Head of caudate nucleus (tissue), 42 donors: ENCODE measurements at regions not wholly inside any gene's neighbourhood (a gene's known extent, or its start where the extent isn't known, plus 50 kb on each side); places are given as distances from the start of the nearest gene placed in this dataset.

Experiments
- DNase-seq, 42 donors: peaks; one replicate each; pipeline versions ENCODE4 v3.0.0 to v3.0.0-alpha.2; 2020 to 2021; ENCODE audit warnings: mixed read lengths in 7 of 42
- intact Hi-C: fragments of 100-400 bp; cut with DNase I; formaldehyde crosslinking; loops from one replicate; pipeline ENCODE4 v1.15.0; 2022

DNA sequence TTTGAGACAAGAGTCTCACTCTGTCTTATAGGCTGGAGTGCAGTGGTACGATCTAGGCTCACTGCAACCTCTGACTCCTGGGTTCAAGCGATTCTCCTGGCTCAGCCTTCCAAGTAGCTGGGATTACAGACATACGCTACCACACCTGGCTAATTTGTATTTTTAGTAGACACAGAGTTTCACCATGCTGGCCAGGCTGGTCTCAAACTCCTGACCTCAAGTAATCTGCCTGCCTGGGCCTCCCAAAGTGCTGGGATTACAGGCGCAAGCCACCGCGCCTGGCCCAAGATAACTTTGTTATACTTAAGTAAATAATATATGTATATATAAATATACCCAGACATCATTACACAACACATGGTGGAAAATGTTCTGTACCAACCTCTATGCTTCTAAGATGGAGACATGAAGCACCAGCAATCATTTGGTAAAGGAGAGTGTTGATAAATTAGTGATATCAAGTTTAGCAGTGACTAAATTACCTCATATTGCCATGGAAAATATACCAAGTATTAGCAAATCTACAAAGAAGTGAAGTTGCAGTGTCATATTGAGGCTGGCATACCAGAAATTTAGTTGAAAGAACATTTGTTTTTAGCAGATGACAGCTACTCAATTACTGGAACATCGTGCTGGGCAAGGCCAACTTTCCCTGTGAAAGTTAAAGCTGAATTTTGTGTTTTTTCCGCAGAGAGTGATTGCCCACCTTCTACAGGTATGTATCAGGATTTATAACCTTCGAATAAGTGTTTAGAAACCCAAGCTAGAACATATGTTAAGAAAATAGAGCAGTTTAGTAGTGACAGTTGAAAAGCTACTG, 177.7 kb downstream of the MYCN start:
- DNase-seq: no peak
- intact Hi-C loops: no loop called here

DNA sequence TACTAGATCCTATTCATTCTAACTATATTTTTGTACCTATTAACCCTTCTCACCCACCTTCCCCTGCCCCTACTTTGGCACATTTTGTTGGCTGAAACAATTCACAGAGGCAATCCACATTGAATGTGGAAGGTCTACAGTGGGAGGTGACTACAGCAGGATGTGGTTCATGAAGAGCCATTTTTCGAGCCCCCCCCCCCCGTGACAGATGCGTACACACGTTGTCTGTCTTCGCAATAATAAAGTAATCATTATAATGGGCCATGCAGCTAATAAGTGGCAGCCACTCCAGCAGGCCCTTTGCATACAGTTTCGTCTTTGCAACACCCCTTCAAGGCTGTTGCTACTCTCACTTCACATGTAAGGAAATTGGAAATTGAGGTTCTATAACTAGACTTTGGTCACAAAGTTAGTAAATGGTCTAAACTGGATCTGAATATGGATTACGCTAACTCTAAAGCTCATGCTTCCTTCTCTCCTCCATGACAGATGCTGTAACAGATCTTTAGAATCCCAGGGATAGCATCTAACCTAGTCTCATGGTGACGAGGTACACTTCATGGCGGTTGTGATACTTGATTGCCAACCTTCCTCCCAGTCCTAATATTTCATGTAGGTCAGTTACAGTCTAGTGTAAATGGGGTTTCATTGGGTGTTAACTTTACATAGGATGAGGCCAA, 176.8 kb downstream of the MYCN start:
- intact Hi-C loops: no loop called here
- no peak for DNase-seq

DNA sequence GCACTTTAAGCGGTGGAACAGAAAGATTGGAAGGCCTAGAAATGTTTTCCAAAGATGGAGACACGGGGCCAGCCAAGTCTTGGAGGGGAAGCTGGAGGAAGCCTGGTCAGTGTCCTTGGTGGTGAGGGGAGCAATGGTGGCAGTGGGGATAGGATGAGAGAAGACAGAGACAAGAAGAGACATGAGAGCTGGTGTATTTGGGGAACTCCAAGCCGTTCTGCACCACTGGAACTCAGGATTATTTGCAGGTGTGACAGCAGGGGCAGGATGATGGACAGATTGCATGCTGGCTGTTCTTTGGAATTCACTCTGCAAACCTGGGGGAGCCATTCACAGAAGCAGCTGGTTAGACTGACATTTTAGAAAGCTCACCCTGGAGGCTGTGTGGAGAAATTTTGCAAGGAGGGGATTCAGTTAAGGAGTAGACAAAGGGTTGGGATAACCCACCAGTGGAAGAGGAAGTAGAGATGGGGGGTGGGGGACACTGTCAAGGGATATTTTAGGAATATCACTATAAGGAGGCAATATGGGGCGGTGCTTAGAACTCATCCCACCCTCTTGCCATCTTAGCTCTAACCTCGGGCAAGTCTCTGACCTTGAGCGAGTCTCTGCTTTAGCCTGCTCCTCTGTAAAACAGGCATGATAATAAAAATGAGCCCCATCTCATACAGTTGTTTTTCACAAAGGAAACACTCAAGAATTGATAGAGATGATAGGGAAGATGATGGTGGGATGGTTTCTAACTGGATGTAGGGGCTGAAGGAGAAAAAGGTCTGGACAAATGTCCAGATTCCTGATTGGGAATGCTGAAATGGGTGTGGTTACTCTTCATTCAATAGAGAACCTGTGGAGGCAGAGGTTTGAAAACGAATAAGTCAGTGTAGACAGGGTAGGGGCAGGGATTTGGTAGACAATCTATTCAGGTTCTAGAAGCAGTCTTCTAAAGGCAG, 175.8 kb downstream of the MYCN start:
- intact Hi-C loops: no loop called here
- no peak for DNase-seq

DNA sequence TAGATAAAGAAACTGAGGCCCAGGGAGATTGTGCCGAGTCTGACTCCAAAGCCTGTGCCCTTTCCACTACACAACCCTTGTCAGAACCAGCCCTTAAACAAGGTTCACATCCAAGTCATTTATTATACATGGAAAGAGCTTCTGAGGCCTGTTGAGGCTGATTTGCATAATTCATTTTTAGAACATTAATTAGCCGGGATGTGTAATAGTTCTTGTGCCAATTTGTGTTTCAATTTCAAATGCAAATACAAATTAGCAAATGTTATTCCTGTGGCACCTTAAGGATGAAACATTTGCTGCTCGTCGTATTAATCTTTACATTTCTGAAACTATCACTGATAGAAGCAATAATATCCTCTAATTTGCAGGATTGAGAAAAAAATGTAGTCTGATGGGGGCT, 174.9 kb downstream of the MYCN start:
- no peak for DNase-seq
- intact Hi-C loops: no loop called here

DNA sequence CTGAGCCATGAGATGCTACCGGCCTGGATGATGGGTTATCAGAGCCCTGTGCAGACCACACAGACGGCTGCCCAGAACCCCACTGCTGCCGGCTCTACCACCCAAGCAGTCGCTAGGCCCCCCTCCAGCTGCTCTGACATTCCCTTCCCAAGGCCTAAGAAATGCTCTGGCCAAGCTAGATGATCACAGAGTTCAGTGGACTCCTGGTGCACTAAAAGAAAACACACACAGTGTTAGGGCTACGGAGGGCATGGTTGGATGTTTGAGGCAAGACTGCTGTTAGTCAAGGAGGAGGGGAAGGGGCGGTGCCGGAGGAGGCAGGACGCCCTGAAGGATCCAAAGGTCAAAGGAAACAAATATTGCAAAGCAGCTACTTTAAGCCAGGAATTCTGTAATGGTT, 174.5 kb downstream of the MYCN start:
- intact Hi-C loops: no loop called here

DNA sequence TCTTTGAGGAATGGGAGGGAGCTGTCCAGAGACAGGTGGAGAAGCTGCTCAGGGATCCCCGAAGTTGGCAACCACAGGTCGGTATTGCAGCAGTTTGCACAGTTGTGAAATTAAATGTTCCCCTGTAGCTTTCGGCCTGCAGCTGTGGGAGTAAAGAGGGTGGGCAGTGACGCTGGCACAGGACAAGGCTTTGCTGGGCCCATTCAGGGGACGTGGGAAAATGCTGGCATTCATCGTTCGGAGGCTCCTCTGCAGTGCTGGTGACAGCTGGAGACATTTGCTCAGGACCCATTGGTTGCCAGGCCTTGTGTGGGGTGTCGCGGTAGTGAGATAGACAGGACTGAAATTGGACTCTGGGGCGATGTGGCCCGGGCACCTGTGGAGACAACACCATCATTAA, 173.7 kb downstream of the MYCN start:
- intact Hi-C loops: no loop called here
- DNase-seq: peak in 1 of 42 donors; percentile 11

More for the DNA sequence above, 174.5 kb downstream of the MYCN start:
- no peak for DNase-seq

DNA sequence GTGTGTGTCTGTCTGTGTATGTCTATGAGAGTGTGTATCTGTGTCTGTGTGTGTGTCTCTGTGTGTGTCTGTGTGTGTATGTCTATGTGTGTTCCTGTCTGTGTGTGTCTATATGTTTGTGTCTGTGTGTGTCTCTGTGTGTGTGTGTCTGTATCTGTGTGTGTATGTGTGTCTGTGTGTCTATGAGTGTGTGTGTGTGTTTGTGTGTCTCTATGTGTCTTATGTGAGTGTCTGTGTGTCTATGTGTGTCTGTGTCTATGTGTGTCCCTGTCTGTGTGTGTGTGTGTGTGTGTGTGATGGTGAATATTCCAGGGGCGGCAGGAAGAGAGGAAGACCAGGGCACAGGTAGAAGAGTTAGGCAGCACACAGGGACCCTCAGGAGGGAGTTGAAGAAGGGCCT, 173.2 kb downstream of the MYCN start:
- intact Hi-C loops: no loop called here
- no peak for DNase-seq

DNA sequence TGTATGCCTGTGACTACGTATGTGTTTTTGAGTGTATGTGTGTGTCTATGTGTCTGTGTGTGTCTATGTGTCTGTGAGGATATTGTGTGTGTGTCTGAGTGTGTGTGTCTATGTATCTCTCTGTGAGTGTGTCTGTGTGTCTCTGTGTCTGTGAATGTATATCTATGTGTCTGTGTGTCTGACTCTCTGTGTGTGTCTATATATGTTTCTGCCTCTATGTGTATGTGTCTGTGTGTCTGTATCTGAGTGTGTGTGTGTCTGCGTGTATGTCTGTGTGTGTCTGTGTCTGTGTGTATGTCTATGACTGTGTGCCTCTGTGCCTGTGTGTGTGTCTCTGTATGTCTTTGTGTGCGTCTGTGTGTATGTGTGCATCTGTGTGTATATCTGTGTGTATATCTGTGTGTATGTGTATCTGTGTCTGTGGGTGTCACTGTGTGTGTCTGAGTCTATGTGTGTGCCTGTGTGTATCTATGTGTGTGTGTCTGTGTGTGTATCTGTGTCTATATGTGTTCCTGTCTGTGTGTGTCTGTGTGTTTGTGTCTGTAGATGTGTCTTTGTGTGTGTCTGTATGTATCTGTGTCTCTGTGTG, 172.7 kb downstream of the MYCN start:
- intact Hi-C loops: no loop called here
- no peak for DNase-seq

DNA sequence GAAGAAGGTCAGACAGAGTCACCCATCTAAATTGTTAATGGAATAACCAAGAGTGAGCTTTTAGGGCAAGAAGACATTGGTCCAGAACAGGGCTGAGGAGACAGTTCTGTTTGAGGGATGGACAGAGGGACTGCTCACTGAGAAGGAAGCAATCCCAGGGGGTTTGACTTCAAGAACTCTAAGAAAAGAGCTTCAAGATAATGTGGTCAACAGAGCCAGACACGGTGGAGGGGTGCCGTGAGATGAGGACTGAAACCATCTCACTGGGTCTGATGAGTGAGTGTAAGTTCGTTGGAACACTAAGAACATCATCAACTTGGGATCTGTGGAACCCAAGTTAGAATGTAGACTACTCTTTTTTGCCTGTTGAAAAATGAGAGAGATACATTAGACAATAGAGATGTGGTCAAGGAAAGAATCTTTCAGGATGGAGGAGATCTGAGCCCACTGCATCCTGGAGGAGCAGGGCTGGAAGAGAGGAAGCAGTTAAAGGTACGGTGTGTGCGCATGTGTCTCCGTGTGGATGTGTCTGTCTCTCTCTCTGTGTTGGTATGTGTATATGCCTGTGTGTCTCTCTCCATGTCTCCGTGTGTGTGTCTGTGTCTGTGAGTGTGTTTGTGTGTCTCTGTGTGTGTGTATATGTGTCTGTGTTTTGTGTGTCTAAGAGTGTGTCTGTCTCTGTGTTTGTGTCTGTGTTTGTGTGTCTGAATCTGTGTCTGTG, 172.1 kb downstream of the MYCN start:
- no peak for DNase-seq
- intact Hi-C loops: no loop called here

DNA sequence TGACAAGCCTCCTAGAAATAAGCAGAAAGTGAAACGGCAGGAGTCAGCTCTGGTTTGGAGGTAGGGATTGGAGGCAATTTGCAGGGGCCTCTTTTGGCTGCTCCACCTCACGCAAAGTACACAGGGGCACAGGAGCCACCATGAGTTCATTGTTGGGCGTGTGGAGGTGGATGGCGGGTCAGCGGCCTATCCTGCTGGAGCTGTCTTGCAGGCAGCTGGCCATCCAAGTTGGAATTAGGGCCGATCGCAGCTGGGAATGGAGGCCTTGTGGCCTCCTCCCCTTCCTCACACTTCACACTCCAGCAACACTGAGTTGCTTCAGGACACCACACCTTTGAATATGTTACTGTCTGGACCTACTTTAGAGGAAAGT, 171.5 kb downstream of the MYCN start:
- DNase-seq: no peak
- intact Hi-C loops: no loop called here

DNA sequence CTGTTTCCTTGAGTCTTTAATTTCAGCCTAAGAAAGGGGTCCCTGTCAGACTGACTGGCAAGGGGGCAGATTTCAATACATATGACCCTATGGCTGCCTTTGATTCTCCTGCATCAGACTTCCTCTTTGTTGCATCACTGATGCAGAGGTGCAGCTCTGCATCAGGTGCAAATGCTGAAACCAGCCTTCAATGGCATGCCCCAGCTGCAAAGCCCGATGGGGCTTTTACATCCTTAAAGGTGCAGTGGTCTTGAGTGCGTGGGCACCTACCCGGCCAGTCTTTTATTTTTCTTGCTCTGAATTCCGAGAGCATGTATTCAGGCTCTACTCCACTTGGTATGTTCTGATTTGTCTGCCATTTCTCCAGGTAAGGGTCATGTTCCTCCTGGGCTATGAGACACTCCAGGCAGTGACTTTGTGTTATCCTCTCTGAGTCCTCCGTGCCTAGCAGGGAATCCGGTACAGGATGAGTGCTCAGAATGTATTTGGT, 169.5 kb downstream of the MYCN start:
- intact Hi-C loops: no loop called here
- no peak for DNase-seq

DNA sequence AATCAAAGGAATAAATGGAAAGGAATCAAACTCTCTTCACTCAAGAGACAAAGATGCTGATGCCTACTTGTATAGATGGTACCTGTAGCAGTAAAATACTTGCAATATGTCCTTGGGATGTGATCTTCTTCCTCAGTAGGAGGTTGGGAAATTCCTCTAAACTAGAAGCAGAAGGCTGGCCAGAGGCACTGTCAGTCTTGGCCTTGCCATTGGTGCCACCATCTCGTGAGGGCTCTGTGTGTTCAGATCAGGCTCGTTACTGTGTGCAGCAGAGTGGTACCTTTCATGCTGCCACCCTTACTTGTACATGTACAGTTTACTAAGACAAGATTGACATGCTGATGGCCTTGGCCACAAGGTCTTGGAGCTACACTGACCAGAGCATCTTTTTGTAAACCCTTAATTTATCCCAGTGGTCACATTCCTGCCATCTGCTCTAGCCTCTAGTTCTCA, 169.0 kb downstream of the MYCN start:
- intact Hi-C loops: no loop called here
- no peak for DNase-seq

DNA sequence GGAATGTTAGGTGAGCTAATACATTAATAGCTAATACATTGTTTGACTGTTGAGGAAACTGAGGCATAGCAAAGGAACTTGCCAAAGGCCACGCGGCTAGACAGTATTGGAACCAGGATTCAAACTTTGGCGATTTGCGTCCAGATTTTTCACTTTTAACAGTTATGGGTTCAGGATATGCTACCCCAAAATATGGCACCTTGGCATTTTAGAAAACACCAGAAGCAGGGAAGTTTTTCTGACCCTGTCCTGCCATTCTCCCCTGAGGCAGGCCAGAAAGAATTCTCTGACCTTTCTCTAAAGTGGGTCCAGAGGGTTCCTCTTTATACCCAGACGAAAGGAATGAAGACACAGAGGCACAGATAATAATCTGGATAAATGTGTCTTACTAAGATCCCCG, 166.9 kb downstream of the MYCN start:
- no peak for DNase-seq
- intact Hi-C loops: no loop called here

DNA sequence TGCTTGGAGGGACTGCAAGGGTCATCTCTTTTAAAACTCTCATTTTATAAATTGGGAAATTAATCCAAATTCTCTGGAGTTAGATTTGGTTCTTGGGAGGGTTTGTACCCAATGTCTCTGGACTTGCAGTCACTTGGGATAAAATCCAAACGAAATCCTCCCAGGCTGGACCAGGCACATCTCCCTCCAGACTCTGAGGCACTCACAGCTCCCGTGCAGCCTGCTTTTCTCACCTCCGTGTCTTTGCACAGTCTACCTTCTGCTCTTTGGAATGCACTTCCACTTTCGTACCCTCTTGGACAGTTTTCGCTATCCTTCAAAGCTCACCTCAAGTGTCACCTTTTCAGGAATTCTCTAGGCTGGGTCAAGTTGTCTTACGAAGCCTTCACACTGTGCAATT, 166.3 kb downstream of the MYCN start:
- DNase-seq: no peak
- intact Hi-C loops: no loop called here

DNA sequence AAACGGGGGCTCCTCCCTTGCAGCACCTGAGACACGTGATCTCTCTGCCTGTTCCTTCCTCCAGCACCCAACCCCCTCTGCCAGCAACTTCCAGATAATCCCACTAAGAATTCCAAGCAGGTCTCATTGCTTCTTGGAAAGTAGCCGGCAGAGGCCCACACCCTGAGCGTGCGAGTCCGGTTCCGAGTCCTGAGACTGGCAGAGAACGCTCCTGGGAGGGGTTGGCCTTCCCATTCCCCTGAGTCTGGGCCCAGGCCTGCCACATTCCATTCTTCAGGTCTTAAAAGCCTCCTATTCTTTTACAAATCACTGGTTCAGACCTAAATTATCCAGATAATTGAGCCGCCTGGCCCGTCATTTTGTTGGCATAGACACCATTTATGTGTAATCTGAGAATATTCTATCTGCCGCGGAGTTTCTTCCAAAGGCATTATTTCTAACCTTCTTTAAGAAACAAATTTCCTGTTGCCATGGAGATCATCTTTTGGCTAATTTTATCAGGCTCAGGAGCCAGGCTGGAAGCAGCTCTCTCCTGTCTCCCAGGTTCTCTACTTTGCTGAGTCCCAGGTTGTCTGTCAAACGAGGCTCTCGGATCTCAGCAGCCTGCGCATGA, 165.4 kb downstream of the MYCN start:
- peak; percentile 6 to 79 (median 49) for DNase-seq
- intact Hi-C loops: no loop called here

DNA sequence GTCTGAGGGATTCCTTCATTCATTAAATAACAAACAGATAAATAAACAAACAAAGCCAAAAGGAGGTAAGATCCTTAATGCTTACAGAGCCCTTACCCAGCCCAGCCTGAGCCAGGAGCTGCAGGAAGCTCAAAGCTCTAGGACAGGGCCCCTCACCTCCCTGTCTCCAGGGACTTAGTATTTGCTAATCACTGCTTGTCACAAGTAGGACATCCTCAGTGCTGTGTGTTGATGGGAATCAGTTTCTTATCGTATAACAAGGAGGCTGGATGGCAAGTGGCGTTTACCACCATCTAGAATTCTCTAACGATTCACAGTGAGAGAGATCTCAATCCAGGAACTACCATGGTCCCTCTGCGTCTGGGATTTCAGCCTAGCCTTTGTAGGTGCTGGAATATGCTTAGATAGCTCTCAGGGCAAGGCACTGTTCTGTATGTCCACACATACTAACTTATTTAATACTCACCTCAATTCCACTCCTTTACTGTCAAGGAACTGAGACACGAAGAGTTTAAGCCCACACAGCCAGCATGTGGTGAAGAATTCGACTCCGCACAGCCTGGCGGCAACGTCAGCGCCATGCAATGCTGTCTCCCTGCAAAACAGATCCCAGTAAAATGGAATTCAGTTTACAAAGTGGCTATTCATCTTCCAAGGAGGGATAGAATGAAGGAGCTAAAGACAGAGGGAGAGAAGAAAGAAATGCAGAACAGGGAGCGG, 164.8 kb downstream of the MYCN start:
- DNase-seq: peak in 10 of 42 donors; percentile 9 to 51 (median 25)
- intact Hi-C loops: no loop called here

DNA sequence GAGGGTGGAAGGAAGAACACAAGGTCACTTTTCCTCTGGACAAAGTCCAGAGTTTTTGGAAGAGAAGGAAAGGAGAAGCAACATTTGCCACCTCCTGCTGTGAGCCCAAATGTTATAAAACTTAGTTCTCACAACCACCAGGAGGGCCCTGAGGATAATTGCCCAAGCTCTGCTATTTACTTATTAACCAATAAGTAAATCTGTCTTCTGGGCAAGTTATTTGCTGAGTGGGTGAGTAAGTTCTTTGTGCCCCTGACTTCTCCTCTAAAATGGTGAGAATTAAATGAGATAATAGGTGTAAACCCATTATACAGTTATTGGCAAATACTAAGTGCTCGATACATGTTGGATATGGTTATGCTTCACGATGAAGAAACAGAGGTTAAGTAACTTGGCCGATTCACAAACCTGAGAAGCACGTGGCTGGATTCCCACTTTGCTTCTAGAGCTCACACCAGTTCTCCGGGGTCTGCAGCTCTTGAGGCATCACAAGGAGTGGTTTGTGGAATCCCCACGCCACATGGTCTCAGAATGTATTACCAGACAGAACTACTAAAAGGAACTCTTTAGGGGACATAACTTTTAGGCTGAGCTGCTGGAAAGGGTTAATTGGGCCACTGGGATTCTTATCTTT, 164.1 kb downstream of the MYCN start:
- intact Hi-C loops: no loop called here
- DNase-seq: no peak
